Activated CD4-positive, alpha-beta T cell treated with anti-CD3 and anti-CD28 coated beads for 24 hours (primary cell): ENCODE measurements at regions not wholly inside any gene's neighbourhood (a gene's known extent, or its start where the extent isn't known, plus 50 kb on each side); places are given as distances from the start of the nearest gene placed in this dataset.
"Not testable (repeated sequence)": the region's sequence is repeated elsewhere in the genome, so short reads cannot be mapped to it uniquely, and the experiment has no call there.

ENCODE experiments used
- DNase-seq, 2 donors: peaks; one replicate each; pipeline ENCODE4 v3.0.0-alpha.2; 2020; ENCODE audit warnings: low read depth in 2 of 2

GRCh38 chr17:43345515-43345914 is 53.3 kb upstream of the ARL4D start:
- DNase-seq = not testable (repeated sequence)

- DNase-seq = no peak
Measured at GRCh38 chr17:43344685-43345084, 54.1 kb upstream of the ARL4D start.

- DNase-seq = no peak
Measured at GRCh38 chr17:43342589-43342890, 56.3 kb upstream of the ARL4D start.

- peak in 1 of 2 donors; percentile 20 for DNase-seq
Measured at GRCh38 chr17:43341715-43342588, 56.8 kb upstream of the ARL4D start.

GRCh38 chr17:43338886-43339516 is 59.8 kb upstream of the ARL4D start:
- DNase-seq = peak; percentile 36 to 57

- DNase-seq = no peak
Measured at GRCh38 chr17:43337684-43338428, 60.9 kb upstream of the ARL4D start.

- no peak for DNase-seq
Measured at GRCh38 chr17:43334738-43335402, 63.9 kb upstream of the ARL4D start.

GRCh38 chr17:43333433-43333943 is 65.3 kb upstream of the ARL4D start:
- no peak for DNase-seq

GRCh38 chr17:43332230-43332629 is 66.6 kb upstream of the ARL4D start:
- no peak for DNase-seq

- no peak for DNase-seq
Measured at GRCh38 chr17:43330876-43331639, 67.7 kb upstream of the ARL4D start.

GRCh38 chr17:43329183-43329582 is 69.6 kb upstream of the ARL4D start:
- DNase-seq = no peak

GRCh38 chr17:43328650-43329049 is 70.1 kb upstream of the ARL4D start:
- no peak for DNase-seq

GRCh38 chr17:43327834-43328420 is 70.9 kb upstream of the ARL4D start:
- DNase-seq = no peak

GRCh38 chr17:43327421-43327820 is 71.4 kb upstream of the ARL4D start:
- no peak for DNase-seq

- no peak for DNase-seq
Measured at GRCh38 chr17:43326490-43327275, 72.1 kb upstream of the ARL4D start.

GRCh38 chr17:43324205-43324893 is 74.4 kb upstream of the ARL4D start:
- DNase-seq = no peak

- DNase-seq = no peak
Measured at GRCh38 chr17:43319293-43320124, 79.3 kb upstream of the ARL4D start.

GRCh38 chr17:43316522-43317142 is 82.2 kb upstream of the ARL4D start:
- DNase-seq = no peak
